ENCODE measurements at regions not wholly inside any gene's neighbourhood (a gene's known extent, or its start where the extent isn't known, plus 50 kb on each side); places are given as distances from the start of the nearest gene placed in this dataset.

- TF ChIP-seq EZH2phosphoT487 (IDR thresholded peaks at IDR 0.05; ENCODE audit: insufficient read depth, low read depth) (no peak), EZH2 (IDR thresholded peaks at IDR 0.05; ENCODE audit: insufficient read depth, poor library complexity, severe bottlenecking) (no peak)
Observed at GRCh38 chr5:102678267-102679058, 76.6 kb upstream of the PAM start.
